ENCODE measurements at regions not wholly inside any gene's neighbourhood (a gene's known extent, or its start where the extent isn't known, plus 50 kb on each side); places are given as distances from the start of the nearest gene placed in this dataset.
"Not testable (repeated sequence)": the region's sequence is repeated elsewhere in the genome, so short reads cannot be mapped to it uniquely, and the experiment has no call there.

DNA sequence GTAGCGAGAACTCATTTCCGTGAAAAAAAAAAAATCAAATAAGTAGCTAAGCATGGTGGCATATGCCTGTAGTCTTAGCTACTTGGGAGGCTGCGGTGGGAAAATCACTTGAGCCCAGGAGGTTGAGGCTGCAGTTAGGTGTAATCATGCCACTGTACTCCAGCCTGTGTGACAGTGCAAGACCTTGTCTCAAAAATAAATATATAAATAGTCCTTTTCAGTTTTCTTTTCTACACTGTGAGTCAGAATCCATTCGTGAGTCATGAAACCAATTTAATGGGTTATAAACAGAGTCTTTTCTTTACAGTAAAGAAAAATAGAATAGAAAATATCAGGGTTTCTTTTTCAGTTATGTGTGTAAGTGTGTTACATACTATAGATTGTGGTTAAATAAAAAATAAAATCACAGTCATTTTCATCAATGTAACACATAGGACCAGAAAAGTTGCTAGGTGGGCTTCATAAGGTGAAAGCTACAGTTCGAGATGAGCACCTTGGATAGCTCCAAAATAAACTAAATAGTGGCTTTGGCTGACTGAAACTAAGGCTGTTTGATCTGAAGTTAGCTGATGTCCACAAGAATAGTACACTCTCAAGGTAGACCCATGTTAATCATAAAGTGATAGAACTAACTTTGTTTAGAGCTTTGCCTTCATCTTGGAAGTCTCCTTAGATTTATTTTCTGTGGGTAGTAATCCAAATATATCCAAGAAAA lies 781.1 kb downstream of the GATA3 start:
- DNase-seq, result no peak

DNA sequence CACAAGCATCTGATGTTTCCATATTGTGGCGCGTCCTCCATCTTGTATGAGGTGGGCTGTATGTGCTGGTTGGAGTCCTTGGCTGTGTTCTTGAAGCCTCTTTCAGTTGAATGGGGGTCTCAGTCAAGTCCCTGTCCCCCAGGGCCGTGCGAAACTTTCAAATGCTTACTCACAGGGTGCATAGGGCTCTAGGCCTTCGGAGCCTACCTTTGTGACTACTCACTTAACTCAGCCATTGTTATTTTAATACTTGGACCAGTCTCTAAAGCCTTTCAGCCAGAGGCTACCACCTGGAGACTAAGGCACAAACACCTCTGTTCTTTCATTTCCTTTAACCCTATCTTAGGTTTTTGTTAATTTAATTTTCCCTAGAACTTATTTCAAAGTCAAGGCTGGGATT lies 785.9 kb downstream of the GATA3 start:
- DNase-seq, result no peak

DNA sequence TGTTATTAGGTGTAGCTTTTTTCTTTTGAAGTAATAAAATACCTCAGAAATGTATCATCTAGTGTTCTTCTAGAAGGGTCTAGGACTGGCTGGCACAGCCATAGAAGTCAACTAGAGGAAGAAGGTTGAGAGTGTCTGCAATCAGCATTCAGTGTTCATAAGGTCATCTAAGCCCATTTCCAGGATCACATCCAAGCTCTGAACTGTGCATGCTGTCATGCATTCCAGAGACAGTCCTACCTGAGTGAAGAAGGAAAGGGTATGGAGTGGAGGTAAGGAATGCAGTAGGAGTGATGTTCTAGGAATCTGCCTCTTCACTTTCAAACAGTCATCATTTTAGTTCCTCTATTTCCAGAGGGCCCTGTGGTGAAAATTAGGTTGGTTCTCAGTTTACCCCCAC lies 789.7 kb downstream of the GATA3 start:
- no peak for DNase-seq

DNA sequence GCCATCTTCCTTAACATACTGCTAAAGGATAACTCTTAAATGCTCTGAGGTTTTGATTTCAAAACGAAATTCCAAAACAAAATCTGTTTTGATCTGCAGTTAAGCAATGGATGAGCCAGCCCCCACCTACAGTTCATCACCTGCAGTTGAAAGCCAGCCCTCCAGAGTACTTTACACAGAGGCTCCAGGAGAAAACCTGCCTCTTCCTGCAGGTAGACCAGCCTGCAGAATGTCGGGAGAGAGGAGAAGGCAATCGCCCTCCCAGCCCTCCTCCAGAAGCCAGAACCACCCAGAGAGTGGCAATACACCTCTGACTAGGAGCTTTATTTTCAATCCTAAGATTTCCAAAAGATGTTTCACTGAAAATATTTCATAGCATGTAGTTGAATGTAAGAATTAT lies 798.1 kb downstream of the GATA3 start:
- DNase-seq, result no peak

DNA sequence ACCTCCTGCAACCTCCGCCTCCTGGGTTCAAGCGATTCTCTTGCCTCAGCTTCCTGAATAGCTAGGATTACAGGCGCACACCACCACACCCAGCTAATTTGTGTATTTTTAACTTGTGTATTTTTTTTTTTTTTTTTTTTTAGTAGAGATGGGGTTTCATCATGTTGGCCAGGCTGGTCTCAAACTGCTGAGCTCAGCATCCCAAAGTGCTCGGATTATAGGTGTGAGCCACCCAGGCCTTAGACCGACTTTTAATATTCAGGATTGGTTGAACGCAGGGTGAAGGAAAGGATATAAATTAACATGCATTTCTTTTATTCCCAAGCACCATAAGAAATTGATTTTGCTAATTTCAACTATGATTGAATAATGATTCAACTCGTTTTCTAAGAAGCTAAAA lies 798.6 kb downstream of the GATA3 start:
- DNase-seq, result no peak

DNA sequence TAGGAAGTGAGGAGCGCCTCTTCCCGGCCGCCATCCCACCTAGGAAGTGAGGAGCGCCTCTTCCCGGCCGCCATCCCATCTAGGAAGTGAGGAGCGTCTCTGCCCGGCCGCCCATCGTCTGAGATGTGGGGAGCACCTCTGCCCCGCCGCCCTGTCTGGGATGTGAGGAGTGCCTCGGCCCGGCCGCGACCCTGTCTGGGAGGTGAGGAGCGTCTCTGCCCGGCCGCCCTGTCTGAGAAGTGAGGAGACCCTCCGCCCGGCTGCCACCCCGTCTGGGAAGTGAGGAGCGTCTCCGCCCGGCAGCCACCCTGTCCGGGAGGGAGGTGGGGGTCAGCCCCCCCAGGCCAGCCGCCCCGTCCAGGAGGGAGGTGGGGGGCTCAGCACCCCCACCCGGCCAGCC lies 814.4 kb downstream of the GATA3 start:
- DNase-seq, result not testable (repeated sequence)

DNA sequence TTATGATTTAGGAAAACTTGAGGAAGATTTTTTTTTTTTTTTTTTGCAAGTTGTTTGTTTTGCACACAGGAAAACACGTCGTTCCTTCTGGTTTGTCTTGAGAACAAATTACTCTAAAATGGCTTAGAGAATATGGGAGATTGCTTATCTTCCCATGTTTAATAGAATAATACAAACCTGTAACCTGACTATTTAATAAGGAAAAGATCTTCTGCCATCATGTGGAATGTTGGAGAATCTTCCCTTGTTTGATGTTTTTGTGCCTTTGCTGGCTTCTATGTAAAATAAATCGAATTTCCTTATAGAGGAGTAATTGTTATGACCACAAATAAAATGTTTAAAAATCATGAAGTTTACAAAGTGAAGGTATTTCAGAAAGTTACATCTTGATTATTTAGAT lies 818.8 kb downstream of the GATA3 start:
- DNase-seq, result no peak

DNA sequence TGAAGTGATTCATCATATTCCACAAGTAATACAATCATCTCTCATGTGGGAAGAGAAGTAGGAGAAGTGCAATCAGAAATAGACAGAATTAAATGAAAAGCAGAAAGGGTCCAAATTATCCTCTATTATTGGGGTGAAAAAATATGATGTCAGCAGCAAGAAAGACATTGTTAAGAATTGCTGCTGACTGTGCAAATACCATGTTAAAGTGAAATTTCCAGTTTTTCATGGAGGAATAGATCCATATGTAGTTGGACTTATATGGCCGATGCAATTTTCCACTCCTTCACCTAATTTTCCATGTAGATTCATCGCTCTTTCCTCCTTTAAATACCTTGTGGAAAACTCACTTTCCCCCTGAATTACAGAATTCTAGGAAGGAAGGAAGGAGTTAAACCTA lies 819.8 kb downstream of the GATA3 start:
- DNase-seq, result no peak

DNA sequence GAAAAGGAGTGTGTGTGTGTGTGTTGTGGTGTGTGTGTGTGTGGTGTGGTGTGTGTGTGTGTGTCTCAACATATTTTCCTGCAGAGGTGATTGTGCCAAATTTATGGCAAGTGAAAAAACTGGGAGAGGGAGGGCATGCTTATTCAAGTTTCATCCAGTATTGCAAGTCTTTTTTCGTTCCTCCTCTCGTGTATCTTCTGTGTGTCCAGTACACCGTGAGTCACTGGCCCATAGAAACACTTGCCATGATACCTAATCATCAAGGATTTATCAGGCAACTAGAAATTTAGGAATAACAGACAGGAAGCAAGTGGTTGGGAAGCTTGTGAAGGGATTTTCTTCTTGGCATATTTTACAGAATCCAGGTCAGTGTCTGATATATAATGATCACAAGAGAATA lies 820.5 kb downstream of the GATA3 start:
- DNase-seq, result no peak

DNA sequence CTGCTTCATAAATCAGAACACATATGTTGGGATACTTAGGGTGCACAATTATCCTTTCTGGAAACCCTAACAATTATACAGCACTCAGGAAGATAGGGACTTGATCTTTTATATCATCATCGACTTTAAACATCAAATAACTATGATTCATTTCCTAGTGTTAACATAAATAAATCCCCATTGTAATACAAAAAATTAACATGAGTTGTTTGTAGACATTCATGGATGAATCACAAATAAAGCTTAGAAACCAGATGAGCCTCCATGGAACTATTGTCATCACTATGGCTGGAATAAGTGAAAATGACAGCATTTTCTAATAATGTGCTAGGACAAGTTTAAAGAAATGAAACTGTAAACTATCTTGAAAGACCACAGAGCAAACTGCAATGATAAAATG lies 821.7 kb downstream of the GATA3 start:
- DNase-seq, result no peak

DNA sequence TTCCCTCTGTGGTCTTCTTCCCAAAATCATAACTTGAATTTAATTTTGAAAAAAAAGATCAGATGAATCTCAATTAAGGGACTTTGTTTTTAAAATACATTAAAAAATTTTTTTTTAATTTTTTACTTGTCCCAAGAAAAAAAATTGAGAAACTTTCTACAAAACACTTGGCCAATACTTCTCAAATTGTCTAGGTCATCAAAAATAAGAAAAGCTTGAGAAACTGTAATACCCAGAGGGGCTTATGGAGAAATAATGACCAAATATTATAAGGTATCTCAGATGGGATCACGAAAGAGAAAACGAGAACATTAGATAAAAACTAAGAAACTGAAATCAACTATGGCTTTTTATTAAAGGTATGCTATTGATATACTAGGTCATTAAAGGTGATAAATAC lies 835.0 kb downstream of the GATA3 start:
- no peak for DNase-seq

DNA sequence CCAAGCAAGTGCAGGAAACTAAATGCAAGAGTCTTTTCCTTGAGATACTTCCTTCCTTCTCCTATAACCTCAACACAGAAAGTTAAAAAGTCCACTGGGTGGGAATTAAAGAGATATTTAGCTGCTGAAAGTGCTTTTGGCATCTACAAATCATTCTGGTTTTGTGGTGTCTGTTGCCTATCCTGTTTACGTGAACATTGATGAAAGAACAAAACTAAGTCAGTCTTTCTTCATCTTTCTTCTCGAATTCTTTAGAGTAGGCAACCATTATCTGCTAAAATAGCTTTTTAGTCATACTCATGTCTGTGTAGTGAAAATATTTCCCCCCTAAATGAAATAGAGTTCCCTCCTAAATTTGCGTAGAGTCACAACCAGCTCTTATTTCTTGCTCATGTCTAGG lies 838.6 kb downstream of the GATA3 start:
- no peak for DNase-seq

DNA sequence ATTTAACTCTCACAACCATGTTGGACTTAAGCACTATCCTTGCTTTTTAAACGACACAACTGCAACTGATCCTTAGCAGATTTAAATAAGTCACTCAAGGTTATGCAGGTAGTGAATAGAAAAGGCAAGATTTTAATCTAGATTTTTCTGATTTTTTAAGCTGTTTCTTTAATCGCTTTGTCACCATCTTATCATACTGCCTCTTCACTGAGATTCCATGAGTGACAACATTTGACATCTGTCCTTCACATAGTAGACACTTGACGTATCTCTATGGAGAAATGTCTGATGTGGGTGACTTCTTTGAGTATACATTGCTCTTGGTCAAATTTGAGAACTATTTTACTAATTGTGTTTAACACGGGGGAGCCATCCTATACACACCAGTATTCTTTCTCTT lies 839.7 kb downstream of the GATA3 start:
- DNase-seq, result no peak

DNA sequence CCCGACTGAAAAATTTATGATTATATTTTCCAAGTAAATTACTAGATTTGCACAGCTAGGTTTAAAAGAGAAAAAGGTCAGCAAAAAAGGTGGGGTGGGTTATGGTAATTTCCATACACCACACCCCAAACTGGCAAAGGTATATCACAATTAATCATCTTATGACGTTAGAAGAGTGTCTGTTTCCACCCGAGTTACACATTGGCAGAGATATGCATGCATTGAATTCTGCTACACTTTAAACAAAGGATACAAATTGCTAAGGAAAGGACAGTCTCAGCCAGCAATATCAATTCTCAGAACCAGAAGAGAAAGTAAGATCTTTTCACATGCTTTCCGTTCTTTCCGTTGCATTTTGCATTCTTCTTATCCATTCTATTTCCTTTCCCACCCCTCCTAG lies 843.3 kb downstream of the GATA3 start:
- no peak for DNase-seq

DNA sequence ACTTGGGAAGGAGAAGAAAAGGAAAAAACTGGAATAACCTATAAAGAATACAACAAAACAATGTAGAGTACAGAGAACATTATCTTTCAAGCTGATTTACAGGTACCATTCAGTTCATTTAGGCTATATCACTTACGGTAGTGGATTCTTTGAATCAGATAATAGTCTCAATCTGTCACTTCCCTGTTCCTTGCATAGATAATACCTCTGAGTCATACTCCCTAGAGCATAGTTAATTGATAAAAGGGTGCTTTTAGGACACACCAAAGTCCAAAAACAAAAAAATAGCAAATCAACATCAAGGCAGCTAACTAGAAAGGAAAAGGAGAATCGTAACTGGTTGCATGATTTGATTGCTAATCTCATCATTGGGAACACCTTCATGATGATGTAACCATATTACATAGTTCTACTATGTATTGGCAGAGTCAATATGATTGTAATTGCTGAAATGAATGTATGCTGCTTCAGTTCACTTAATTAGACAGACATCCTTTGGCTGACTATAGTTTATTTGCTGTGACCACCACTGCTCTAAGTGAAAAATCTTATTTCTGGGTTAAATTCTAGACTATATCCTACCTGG lies 844.4 kb downstream of the GATA3 start:
- no peak for DNase-seq

DNA sequence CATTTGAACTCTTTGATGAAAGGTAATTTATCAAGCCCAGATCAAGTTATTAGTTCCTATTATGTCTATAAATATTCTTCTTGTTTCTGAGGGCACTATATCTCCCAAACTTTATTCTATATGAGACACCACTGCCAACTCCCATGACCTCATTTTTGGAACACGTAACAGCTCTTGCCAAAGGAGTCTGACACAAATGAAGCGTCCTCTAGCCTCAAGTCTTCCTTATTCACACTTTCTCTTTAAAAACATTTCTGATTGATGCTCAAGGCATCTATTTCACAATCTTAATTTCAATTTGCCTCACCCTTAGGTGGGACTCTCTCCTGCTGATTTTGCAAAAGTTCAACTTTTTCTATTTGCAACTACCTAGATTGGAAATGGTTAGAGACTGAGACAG lies 848.4 kb downstream of the GATA3 start:
- no peak for DNase-seq

DNA sequence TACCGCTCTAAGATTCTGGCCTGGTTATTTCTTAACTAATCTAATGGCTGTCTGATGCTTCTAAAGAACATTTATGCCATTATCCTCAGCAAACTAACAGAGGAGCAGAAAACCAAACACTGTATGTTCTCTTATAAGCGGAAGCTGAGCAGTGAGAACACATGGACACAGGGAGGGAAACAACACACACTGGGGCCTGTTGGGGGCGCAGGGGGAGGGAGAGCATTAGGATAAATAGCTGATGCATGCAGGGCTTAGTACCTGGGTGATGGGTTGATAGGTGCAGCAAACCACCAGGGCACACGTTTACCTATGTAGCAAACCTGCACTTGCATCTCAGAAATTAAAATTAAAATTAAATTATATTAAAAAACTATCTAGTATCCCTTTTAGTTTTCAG lies 853.5 kb downstream of the GATA3 start:
- no peak for DNase-seq

DNA sequence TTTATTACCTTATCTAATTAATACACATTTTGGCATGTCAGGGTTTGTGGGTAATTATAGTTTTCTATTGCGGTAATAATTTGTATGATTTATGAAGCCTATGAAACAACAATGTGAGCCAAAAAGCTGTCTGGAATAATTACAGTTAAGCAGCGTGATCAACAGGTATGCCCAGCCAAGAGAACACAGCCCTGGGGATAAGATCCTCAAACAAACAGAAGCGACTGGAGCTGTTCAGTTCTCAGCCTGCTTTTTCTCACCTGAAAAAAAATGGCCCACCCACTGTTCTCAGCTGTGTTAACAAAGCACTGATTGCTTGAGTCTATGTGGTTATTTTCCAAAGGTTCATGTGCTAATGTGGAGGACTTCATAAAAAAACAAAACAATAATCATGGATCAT lies 855.8 kb downstream of the GATA3 start:
- peak; percentile 76 for DNase-seq

DNA sequence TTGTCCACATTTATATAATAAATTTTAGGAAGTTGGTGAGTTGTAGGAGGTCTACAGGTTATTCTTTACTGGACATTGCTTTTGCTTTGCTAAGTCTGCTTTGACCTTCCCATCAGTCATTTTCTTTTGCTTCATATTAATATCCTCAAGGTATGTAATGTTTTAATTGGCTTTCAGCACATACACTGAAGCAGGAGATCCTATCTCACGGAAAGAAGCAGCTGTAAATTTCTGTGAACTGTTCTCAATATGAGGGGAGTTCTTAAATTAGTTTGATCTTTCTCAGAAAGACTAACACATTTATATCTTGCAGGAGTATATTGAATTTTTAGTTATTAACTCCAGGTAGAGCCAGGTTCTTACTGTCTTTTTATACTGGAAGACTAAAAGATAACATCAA lies 856.5 kb downstream of the GATA3 start:
- no peak for DNase-seq

DNA sequence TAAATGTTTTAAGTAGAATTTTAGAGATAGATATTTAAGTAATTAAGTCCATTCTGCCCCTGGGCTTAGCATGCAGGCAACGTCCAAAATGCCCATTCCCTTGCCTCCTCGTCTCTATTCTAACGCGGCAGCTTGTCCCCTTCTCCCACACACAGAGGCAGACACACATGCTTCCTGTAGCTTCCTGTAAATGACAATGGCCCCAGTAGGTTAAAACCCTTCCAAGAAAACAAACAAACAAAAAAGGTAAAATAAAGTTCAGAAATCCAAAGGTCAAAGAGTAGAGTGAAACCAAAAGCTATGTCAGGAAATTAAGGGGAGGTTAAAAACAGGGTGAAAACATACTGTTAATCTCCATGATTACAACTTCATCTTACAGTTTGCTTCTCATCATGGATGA lies 857.6 kb downstream of the GATA3 start:
- DNase-seq, result no peak

DNA sequence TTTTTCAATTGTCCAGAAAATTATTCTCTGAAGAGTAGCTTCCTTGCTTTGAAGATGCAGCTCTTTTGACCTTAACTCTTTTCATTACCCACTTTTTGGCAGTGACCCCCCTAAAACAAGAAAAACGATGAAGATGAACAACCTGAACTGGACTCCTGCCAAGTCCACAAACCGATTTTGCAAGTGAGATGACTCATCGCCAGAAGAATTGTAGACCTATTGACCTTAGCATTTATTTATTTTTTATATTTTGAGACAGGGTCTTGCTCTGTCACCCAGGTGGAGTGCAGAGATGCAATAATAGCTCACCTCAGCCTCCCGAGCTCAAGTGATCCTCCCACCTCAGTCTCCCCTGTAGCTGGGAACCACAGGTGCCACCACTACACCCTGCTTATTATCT lies 859.2 kb downstream of the GATA3 start:
- no peak for DNase-seq

DNA sequence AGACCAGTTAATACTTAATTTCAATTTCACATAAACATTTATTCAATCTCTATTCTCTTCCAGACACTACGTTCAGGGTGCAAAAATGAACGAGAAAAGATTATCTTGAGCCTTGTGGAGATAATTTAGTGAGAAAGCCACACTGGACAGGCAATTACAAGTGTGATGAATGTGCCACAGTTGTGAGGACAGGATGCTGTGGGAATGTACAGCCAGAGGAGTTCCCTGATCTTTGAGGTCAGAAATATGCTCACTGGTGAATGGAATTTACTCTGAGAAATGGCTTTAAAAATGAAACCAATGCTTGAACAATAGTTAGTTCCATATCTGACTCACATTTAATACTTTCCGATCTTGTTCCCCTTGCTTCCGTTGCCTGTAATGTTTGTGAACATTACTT lies 864.8 kb downstream of the GATA3 start:
- no peak for DNase-seq

DNA sequence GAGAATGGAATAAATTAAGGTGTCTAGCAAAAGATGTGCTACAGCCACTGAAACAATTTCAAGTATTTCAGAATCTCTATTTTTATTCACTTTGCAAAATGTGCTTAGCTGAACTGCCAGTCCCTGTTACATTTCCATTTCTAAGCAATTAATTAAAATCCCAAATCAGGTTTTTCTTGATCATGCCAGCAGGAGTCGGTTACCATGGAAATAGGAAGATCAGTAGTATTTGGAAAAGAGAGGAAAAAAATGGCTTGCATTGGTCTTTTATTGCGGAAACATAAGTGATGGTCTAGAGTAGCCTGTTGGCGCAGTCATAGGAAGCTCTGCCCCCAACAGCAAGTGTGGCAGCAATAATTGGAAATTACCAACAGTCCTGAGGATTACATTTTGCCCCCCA lies 867.1 kb downstream of the GATA3 start:
- no peak for DNase-seq

DNA sequence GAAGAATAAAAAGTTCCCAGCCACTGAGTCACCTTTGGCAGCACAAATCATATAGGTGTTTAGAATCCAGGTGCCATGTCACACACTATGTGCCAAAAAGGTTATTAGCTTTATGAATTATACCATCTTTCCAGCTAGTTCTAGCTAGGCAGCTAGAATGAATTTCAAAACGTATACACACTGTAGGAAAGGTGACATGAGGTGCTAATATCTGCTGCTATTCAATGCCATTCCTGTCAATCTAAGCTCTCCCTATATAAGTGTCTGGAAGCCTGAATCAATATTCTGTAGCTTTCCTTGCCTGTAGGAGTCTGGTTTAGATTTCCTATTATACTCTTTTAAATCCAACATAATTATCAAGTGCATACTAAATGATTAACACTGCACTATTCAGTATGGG lies 868.6 kb downstream of the GATA3 start:
- no peak for DNase-seq

DNA sequence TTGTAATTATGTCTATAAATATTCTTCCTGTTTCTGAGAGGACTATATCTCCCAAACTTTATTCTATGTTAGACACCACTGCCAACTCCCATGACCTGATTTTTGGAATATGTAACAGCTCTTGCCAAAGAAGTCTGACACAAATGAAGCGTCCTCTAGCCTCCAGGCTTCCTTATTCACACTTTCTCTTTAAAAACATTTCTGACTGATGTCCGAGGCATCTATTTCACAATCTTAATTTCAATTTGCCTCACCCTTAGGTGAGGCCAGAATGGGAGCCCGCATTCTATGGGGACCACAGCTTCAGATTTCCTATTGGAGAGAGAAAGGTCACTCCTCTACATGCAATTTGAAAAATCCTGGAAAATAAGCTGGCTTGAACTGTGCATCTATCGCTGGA lies 873.2 kb downstream of the GATA3 start:
- DNase-seq, result no peak
